ENCODE measurements at regions not wholly inside any gene's neighbourhood (a gene's known extent, or its start where the extent isn't known, plus 50 kb on each side); places are given as distances from the start of the nearest gene placed in this dataset.
"Not testable (repeated sequence)": the region's sequence is repeated elsewhere in the genome, so short reads cannot be mapped to it uniquely, and the experiment has no call there.

GRCh38 chr11:71782229-71782861, 50.7 kb upstream of the DEFB108B start:
- not testable (repeated sequence) for TF ChIP-seq POLR2A (IDR thresholded peaks at IDR 0.05; ENCODE audit: low read length); GATA1 (IDR thresholded peaks at IDR 0.05; ENCODE audit: low read depth, low read length)
